Epithelial cell of prostate (primary cell): ENCODE measurements at regions not wholly inside any gene's neighbourhood (a gene's known extent, or its start where the extent isn't known, plus 50 kb on each side); places are given as distances from the start of the nearest gene placed in this dataset.
"Not testable (repeated sequence)": the region's sequence is repeated elsewhere in the genome, so short reads cannot be mapped to it uniquely, and the experiment has no call there.

Experiments used
- DNase-seq: peaks from one replicate; pipeline ENCODE4 v3.0.0-alpha.2; 2011; ENCODE audit warnings: low read depth, low spot score
- H3K27ac ChIP-seq: fragments of 450-650 bp; 2 replicates; pipeline ENCODE4 v1.5.1; 2017; ENCODE audit warnings: mild to moderate bottlenecking

GRCh38 chr9:22215521-22215920 is 206.4 kb upstream of the CDKN2B start:
- peak overlapping the region; percentile 65 for H3K27ac ChIP-seq
- DNase-seq = no peak

- no peak overlapping the region for H3K27ac ChIP-seq
- DNase-seq = no peak
These were observed 207.6 kb upstream of the CDKN2B start for GRCh38 chr9:22216730-22217172.

GRCh38 chr9:22217254-22217653 is 208.1 kb upstream of the CDKN2B start:
- DNase-seq = no peak
- no peak overlapping the region for H3K27ac ChIP-seq

- not testable (repeated sequence) for DNase-seq, H3K27ac ChIP-seq
These were observed 216.8 kb upstream of the CDKN2B start for GRCh38 chr9:22225856-22226255.

GRCh38 chr9:22227986-22228385 is 218.6 kb upstream of the DMRTA1 start:
- H3K27ac ChIP-seq = no peak overlapping the region

GRCh38 chr9:22228542-22228941 is 218.1 kb upstream of the DMRTA1 start:
- no peak for DNase-seq

More at GRCh38 chr9:22227986-22228385, 218.6 kb upstream of the DMRTA1 start:
- DNase-seq = no peak

GRCh38 chr9:22229069-22229468 is 217.6 kb upstream of the DMRTA1 start:
- H3K27ac ChIP-seq = no peak overlapping the region
- DNase-seq = no peak

More at GRCh38 chr9:22228542-22228941, 218.1 kb upstream of the DMRTA1 start:
- H3K27ac ChIP-seq = no peak overlapping the region

- not testable (repeated sequence) for H3K27ac ChIP-seq, DNase-seq
These were observed 215.3 kb upstream of the DMRTA1 start for GRCh38 chr9:22231309-22231708.

GRCh38 chr9:22232971-22233370 is 213.7 kb upstream of the DMRTA1 start:
- no peak overlapping the region for H3K27ac ChIP-seq
- DNase-seq = no peak

- peak overlapping the region; percentile 75 for H3K27ac ChIP-seq
These were observed 208.9 kb upstream of the DMRTA1 start for GRCh38 chr9:22237497-22238363.

GRCh38 chr9:22238809-22239684 is 207.6 kb upstream of the DMRTA1 start:
- DNase-seq = no peak
- H3K27ac ChIP-seq = peak overlapping the region; percentile 75

More at GRCh38 chr9:22237497-22238363, 208.9 kb upstream of the DMRTA1 start:
- no peak for DNase-seq

GRCh38 chr9:22240619-22241018 is 206.0 kb upstream of the DMRTA1 start:
- no peak for DNase-seq
- H3K27ac ChIP-seq = peak overlapping the region; percentile 6

- no peak for DNase-seq
- peak overlapping the region; percentile 6 for H3K27ac ChIP-seq
These were observed 205.6 kb upstream of the DMRTA1 start for GRCh38 chr9:22241024-22241423.

GRCh38 chr9:22241611-22242010 is 205.0 kb upstream of the DMRTA1 start:
- DNase-seq = no peak

GRCh38 chr9:22244139-22245011 is 202.2 kb upstream of the DMRTA1 start:
- H3K27ac ChIP-seq = no peak overlapping the region
- DNase-seq = no peak

More at GRCh38 chr9:22241611-22242010, 205.0 kb upstream of the DMRTA1 start:
- H3K27ac ChIP-seq = no peak overlapping the region

- H3K27ac ChIP-seq = peak overlapping the region; percentile 99
- no peak for DNase-seq
These were observed 191.3 kb upstream of the DMRTA1 start for GRCh38 chr9:22255337-22255736.

- H3K27ac ChIP-seq = peak overlapping the region; percentile 99
These were observed 190.2 kb upstream of the DMRTA1 start for GRCh38 chr9:22256381-22256780.

GRCh38 chr9:22257026-22257816 is 189.4 kb upstream of the DMRTA1 start:
- DNase-seq = peak; percentile 96
- peak overlapping the region; percentile 99 for H3K27ac ChIP-seq

More at GRCh38 chr9:22256381-22256780, 190.2 kb upstream of the DMRTA1 start:
- DNase-seq = no peak

GRCh38 chr9:22265038-22265437 is 181.6 kb upstream of the DMRTA1 start:
- DNase-seq = no peak
- no peak overlapping the region for H3K27ac ChIP-seq
